ENCODE measurements at regions not wholly inside any gene's neighbourhood (a gene's known extent, or its start where the extent isn't known, plus 50 kb on each side); places are given as distances from the start of the nearest gene placed in this dataset.

DNA sequence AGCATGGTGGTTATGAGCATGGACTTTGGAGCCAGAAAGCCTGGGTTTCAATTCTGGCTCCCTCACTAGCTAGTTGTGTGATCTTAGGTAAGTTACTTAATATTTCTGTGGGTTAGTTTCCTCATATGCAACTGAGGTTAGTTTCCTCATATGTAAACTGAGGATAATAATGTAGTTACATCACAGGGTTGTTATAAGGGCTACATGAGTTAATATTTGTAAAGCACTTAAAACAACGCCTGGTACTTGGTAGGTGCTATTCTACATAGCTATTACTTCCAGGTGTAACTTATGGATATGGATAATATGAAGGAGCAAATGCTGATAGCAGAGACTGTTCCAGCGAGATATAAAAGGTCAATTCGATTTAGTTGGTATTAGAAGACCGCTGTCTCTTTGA, 69.4 kb upstream of the POU5F2 start:
- H3K79me1 ChIP-seq (ENCODE audit: low read depth in 1 of 2, low read length in 2 of 2) = no peaks in the 10 kb centered on the region
- CTCF ChIA-PET = interaction anchor here (2.2 kb wide), 1 partner anchor 10 kb away, joined by 7 read pairs; no protein-coding TSS in a partner anchor
- intact Hi-C loops (cut with micrococcal nuclease) = no loop called here
- no peaks in the 10 kb centered on the region for H3K27me3 ChIP-seq (ENCODE audit: control insufficient read depth, insufficient read depth, low read length)
- POLR2A ChIA-PET (ENCODE audit: unreplicated experiment) = no interaction called here
- H4K91ac ChIP-seq (ENCODE audit: insufficient read depth, low read depth, low read length) = no peak overlapping the region
- no CpG with 5 or more reads among the region's 4 CpGs for WGBS, 2 experiments (ENCODE audit: extremely low coverage in 2 of 2, insufficient read length in 1 of 2)
- H2BK5ac ChIP-seq (ENCODE audit: low read depth, low read length, poor library complexity, severe bottlenecking) = no peak overlapping the region
- no peak overlapping the region for H3K4me3 ChIP-seq (ENCODE audit: insufficient read depth, low read depth, low read length)
- H2AK5ac ChIP-seq (ENCODE audit: low read depth, low read length) = no peak overlapping the region
- no peak for TF ChIP-seq RCOR1 (IDR thresholded peaks at IDR 0.05; ENCODE audit: insufficient replicate concordance, low read length)
- no peak for TF ChIP-seq BHLHE40 (IDR thresholded peaks at IDR 0.05; ENCODE audit: low read depth, low read length)
- TF ChIP-seq MXI1 (IDR thresholded peaks at IDR 0.05; ENCODE audit: borderline replicate concordance, low read depth, low read length) = no peak
- TF ChIP-seq, protein P1, sequence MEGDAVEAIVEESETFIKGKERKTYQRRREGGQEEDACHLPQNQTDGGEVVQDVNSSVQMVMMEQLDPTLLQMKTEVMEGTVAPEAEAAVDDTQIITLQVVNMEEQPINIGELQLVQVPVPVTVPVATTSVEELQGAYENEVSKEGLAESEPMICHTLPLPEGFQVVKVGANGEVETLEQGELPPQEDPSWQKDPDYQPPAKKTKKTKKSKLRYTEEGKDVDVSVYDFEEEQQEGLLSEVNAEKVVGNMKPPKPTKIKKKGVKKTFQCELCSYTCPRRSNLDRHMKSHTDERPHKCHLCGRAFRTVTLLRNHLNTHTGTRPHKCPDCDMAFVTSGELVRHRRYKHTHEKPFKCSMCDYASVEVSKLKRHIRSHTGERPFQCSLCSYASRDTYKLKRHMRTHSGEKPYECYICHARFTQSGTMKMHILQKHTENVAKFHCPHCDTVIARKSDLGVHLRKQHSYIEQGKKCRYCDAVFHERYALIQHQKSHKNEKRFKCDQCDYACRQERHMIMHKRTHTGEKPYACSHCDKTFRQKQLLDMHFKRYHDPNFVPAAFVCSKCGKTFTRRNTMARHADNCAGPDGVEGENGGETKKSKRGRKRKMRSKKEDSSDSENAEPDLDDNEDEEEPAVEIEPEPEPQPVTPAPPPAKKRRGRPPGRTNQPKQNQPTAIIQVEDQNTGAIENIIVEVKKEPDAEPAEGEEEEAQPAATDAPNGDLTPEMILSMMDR (conservative IDR thresholded peaks at IDR 0.05; ENCODE audit: low read depth, low read length) = no peak
- no peak for TF ChIP-seq NFE2L2 (IDR thresholded peaks at IDR 0.05; ENCODE audit: low read depth, low read length)
- no peak for TF ChIP-seq MAZ (IDR thresholded peaks at IDR 0.05; ENCODE audit: borderline replicate concordance, low read depth, low read length)
- TF ChIP-seq RAD21 (IDR thresholded peaks at IDR 0.05; ENCODE audit: low read length) = no peak
- TF ChIP-seq, protein P2, sequence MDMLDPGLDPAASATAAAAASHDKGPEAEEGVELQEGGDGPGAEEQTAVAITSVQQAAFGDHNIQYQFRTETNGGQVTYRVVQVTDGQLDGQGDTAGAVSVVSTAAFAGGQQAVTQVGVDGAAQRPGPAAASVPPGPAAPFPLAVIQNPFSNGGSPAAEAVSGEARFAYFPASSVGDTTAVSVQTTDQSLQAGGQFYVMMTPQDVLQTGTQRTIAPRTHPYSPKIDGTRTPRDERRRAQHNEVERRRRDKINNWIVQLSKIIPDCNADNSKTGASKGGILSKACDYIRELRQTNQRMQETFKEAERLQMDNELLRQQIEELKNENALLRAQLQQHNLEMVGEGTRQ (IDR thresholded peaks at IDR 0.05; ENCODE audit: low read depth, low read length) = no peak
- TF ChIP-seq FOS (IDR thresholded peaks at IDR 0.05; ENCODE audit: low read depth, low read length) = no peak
- TF ChIP-seq SMC3 (IDR thresholded peaks at IDR 0.05; ENCODE audit: low read depth, low read length) = no peak
- TF ChIP-seq RFX5 (IDR thresholded peaks at IDR 0.05; ENCODE audit: low read depth, low read length) = no peak
- TF ChIP-seq MAFK (IDR thresholded peaks at IDR 0.05; ENCODE audit: low read depth, low read length) = no peak
- no peak for TF ChIP-seq CHD1 (IDR thresholded peaks at IDR 0.05; ENCODE audit: low read depth, low read length)
- no peak for TF ChIP-seq CEBPB (IDR thresholded peaks at IDR 0.05; ENCODE audit: low read depth, low read length)
- no peak for TF ChIP-seq POLR2A (IDR thresholded peaks at IDR 0.05; ENCODE audit: low read depth, low read length)
- ATAC-seq (ENCODE audit: low read depth) = no peak
- H3K56ac ChIP-seq (ENCODE audit: extremely low read depth, insufficient read depth, low read length) = no peak overlapping the region
- H3K27ac ChIP-seq (ENCODE audit: insufficient read depth, low read length) = no peak overlapping the region
- no peak overlapping the region for H2BK15ac ChIP-seq (ENCODE audit: low read depth, low read length)
- H3K4me2 ChIP-seq (ENCODE audit: low read depth, low read length) = no peak overlapping the region
- no peak overlapping the region for H3K18ac ChIP-seq (ENCODE audit: low read depth, low read length)
- H3K4me1 ChIP-seq (ENCODE audit: control insufficient read depth, insufficient read depth, low read length) = no peaks in the 10 kb centered on the region
- H2AK9ac ChIP-seq (replicated peaks; ENCODE audit: low read depth, low read length, poor library complexity) = no peak overlapping the region
- in situ Hi-C loops (cut with MboI; ENCODE audit: low sequenced_read_pairs) = no loop called here
- H3K36me3 ChIP-seq (ENCODE audit: control insufficient read depth, insufficient read depth, low read length) = no peaks in the 10 kb centered on the region
- dilution Hi-C loops (cut with HindIII; ENCODE audit: low sequenced_read_pairs, unreplicated experiment) = no loop called here
- no peak overlapping the region for H4K5ac ChIP-seq (ENCODE audit: low read depth, low read length)
- H4K8ac ChIP-seq (ENCODE audit: low read depth in 2 of 2, low read length in 2 of 2) = no peak overlapping the region
- H3K14ac ChIP-seq (replicated peaks; ENCODE audit: low read depth, low read length) = no peak overlapping the region
- H2BK120ac ChIP-seq (ENCODE audit: low read depth, low read length) = no peak overlapping the region
- no peak overlapping the region for H3K9ac ChIP-seq (ENCODE audit: low read depth, low read length)
- no peaks in the 10 kb centered on the region for H3K9me3 ChIP-seq (ENCODE audit: control insufficient read depth, insufficient read depth, low read length)
- no TSS peak for BruUV-seq (replicated peaks)
- no peak for DNase-seq
- no peaks in the 10 kb centered on the region for H4K20me1 ChIP-seq (ENCODE audit: insufficient read depth, low read length)
- H3K9me1 ChIP-seq (ENCODE audit: insufficient read depth, low read length) = no peaks in the 10 kb centered on the region
- no peak overlapping the region for H3K4ac ChIP-seq (ENCODE audit: low read depth, low read length)
- H2BK20ac ChIP-seq (ENCODE audit: low read depth, low read length) = no peak overlapping the region
- no peak overlapping the region for H2AFZ ChIP-seq (replicated peaks; ENCODE audit: low read length, poor library complexity)
- no peak overlapping the region for H3K23ac ChIP-seq (ENCODE audit: low read depth, low read length)
